ENCODE measurements at regions not wholly inside any gene's neighbourhood (a gene's known extent, or its start where the extent isn't known, plus 50 kb on each side); places are given as distances from the start of the nearest gene placed in this dataset.

GRCh38 chr11:69984457-69985261 lies 93.5 kb upstream of the ANO1 start:
- TF ChIP-seq RARB (CRISPR knock-in tag; IDR thresholded peaks at IDR 0.05) (no peak), CTCF (IDR thresholded peaks at IDR 0.05) (no peak), POLR2A (IDR thresholded peaks at IDR 0.05; ENCODE audit: low read length) (no peak), ZFP36 (IDR thresholded peaks at IDR 0.05; ENCODE audit: borderline replicate concordance, partially characterized antibody) (no peak), EP300 (IDR thresholded peaks at IDR 0.05) (no peak), MAX (IDR thresholded peaks at IDR 0.05) (no peak), RAD21 (conservative IDR thresholded peaks at IDR 0.05 in 1 of 2, IDR thresholded peaks at IDR 0.05 in 1 of 2) (no peak), JUNB (IDR thresholded peaks at IDR 0.05) (no peak), CHD4 (IDR thresholded peaks at IDR 0.05; ENCODE audit: borderline replicate concordance) (no peak)

Data from A549 (cell line).